PC-9 (cell line): ENCODE measurements at regions not wholly inside any gene's neighbourhood (a gene's known extent, or its start where the extent isn't known, plus 50 kb on each side); places are given as distances from the start of the nearest gene placed in this dataset.

Experiments used
- EZH2 ChIP-seq: fragments of 200-600 bp; sonication (generic); IDR thresholded peaks from 2 replicates; pipeline ENCODE4 v1.8.0; 2017; ENCODE audit warnings: antibody characterized with exemption, low read depth
- TF ChIP-seq, protein P1 (sequence below): fragments of 200-600 bp; sonication (generic); conservative IDR thresholded peaks from 2 replicates; pipeline ENCODE4 v1.6.1; 2017; ENCODE audit warnings: mixed run types, antibody characterized with exemption, mild to moderate bottlenecking, moderate library complexity

DNA sequence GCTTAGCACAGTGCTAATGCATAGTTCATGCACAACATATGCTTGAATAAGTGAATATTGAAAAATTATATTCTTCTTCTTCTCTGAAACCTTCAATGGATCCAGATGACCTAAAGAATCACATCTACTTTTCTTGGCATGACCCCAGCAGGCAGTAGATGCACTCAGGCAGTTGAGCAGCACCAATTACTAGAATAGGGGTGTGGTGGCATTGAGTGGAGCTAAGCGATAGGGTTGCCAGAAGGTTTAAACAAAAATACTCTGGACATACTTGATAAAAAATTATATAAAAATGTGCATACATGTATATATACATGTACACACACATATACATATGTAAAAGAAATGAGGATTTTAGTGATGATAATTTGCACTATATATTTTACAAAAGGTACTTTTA is 81.8 kb downstream of the NFKBIZ start:
- TF ChIP-seq, protein P1, sequence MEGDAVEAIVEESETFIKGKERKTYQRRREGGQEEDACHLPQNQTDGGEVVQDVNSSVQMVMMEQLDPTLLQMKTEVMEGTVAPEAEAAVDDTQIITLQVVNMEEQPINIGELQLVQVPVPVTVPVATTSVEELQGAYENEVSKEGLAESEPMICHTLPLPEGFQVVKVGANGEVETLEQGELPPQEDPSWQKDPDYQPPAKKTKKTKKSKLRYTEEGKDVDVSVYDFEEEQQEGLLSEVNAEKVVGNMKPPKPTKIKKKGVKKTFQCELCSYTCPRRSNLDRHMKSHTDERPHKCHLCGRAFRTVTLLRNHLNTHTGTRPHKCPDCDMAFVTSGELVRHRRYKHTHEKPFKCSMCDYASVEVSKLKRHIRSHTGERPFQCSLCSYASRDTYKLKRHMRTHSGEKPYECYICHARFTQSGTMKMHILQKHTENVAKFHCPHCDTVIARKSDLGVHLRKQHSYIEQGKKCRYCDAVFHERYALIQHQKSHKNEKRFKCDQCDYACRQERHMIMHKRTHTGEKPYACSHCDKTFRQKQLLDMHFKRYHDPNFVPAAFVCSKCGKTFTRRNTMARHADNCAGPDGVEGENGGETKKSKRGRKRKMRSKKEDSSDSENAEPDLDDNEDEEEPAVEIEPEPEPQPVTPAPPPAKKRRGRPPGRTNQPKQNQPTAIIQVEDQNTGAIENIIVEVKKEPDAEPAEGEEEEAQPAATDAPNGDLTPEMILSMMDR, result no peak; the same call in 1 of the 2 replicates
- TF ChIP-seq EZH2, result no peak
